GM21447 (cell line): ENCODE measurements at regions not wholly inside any gene's neighbourhood (a gene's known extent, or its start where the extent isn't known, plus 50 kb on each side); places are given as distances from the start of the nearest gene placed in this dataset.

Experiments
- ATAC-seq: cut with Tn5 transposase; IDR thresholded peaks from one replicate; pipeline ENCODE4 v1.9.1; 2021; ENCODE audit not compliant: unreplicated experiment

- no peak for ATAC-seq
Measured at GRCh38 chr2:105596411-105596921, 148.2 kb upstream of the NCK2 start.

GRCh38 chr2:105595536-105595935, 149.2 kb upstream of the NCK2 start:
- no peak for ATAC-seq

- ATAC-seq, result no peak
Measured at GRCh38 chr2:105593221-105593967, 151.3 kb upstream of the NCK2 start.

GRCh38 chr2:105592288-105592687, 152.4 kb upstream of the NCK2 start:
- ATAC-seq, result no peak

- no peak for ATAC-seq
Measured at GRCh38 chr2:105590780-105591660, 153.7 kb upstream of the NCK2 start.

- ATAC-seq, result no peak
Measured at GRCh38 chr2:105588581-105588980, 156.1 kb upstream of the NCK2 start.

- no peak for ATAC-seq
Measured at GRCh38 chr2:105587637-105588036, 157.1 kb upstream of the NCK2 start.

GRCh38 chr2:105584435-105585010, 160.2 kb upstream of the NCK2 start:
- ATAC-seq, result no peak

GRCh38 chr2:105582952-105583660, 161.6 kb upstream of the NCK2 start:
- ATAC-seq, result no peak

- no peak for ATAC-seq
Measured at GRCh38 chr2:105581555-105581944, 163.2 kb upstream of the NCK2 start.

GRCh38 chr2:105580870-105581554, 163.7 kb upstream of the NCK2 start:
- ATAC-seq, result no peak

GRCh38 chr2:105580216-105580615, 164.5 kb upstream of the NCK2 start:
- no peak for ATAC-seq

GRCh38 chr2:105578166-105578565, 166.5 kb upstream of the NCK2 start:
- ATAC-seq, result no peak

GRCh38 chr2:105577762-105578161, 166.9 kb upstream of the NCK2 start:
- ATAC-seq, result no peak

GRCh38 chr2:105576440-105577241, 168.1 kb upstream of the NCK2 start:
- no peak for ATAC-seq

- no peak for ATAC-seq
Measured at GRCh38 chr2:105576050-105576439, 168.7 kb upstream of the NCK2 start.

GRCh38 chr2:105575499-105576025, 169.2 kb upstream of the NCK2 start:
- ATAC-seq, result no peak

- ATAC-seq, result no peak
Measured at GRCh38 chr2:105574796-105575344, 169.8 kb upstream of the NCK2 start.
